ENCODE measurements at regions not wholly inside any gene's neighbourhood (a gene's known extent, or its start where the extent isn't known, plus 50 kb on each side); places are given as distances from the start of the nearest gene placed in this dataset.

DNA sequence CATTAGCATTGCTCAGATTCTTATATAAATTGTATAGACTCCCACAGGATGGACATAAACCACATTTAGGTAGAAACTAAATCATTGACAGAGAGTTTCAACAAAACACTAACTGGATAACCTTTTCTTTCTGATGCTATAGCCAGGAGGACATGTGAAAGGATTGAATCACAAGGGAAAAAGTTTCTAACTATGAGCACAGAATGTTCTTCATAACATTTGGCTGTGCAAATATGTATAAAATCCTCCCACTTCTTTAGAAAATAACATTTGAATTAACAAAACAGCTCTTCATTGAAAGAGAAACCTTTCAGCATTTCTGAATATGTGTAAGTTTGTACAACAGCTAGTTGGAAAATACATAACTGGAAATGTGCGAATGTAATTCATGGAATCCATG is 167.3 kb downstream of the TBX15 start (continued):
- no peak for TF ChIP-seq ZNF503 (CRISPR knock-in tag; IDR thresholded peaks at IDR 0.05)
- TF ChIP-seq ZNF567 (CRISPR knock-in tag; IDR thresholded peaks at IDR 0.05; ENCODE audit: borderline replicate concordance): no peak
- TF ChIP-seq CBX2 (IDR thresholded peaks at IDR 0.05; ENCODE audit: low read depth, low read length): no peak
- no peak for TF ChIP-seq CBX2 (CRISPR knock-in tag; IDR thresholded peaks at IDR 0.05; ENCODE audit: low read depth)
- no peak for TF ChIP-seq CENPX (CRISPR knock-in tag; IDR thresholded peaks at IDR 0.05)
- no peak for TF ChIP-seq BORCS8-MEF2B (CRISPR knock-in tag; IDR thresholded peaks at IDR 0.05)
- no peak for TF ChIP-seq ADNP (CRISPR knock-in tag; IDR thresholded peaks at IDR 0.05)
- TF ChIP-seq SAFB2 (CRISPR knock-in tag; IDR thresholded peaks at IDR 0.05; ENCODE audit: borderline replicate concordance, low read depth): no peak
- TF ChIP-seq, protein P1, sequence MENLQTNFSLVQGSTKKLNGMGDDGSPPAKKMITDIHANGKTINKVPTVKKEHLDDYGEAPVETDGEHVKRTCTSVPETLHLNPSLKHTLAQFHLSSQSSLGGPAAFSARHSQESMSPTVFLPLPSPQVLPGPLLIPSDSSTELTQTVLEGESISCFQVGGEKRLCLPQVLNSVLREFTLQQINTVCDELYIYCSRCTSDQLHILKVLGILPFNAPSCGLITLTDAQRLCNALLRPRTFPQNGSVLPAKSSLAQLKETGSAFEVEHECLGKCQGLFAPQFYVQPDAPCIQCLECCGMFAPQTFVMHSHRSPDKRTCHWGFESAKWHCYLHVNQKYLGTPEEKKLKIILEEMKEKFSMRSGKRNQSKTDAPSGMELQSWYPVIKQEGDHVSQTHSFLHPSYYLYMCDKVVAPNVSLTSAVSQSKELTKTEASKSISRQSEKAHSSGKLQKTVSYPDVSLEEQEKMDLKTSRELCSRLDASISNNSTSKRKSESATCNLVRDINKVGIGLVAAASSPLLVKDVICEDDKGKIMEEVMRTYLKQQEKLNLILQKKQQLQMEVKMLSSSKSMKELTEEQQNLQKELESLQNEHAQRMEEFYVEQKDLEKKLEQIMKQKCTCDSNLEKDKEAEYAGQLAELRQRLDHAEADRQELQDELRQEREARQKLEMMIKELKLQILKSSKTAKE (CRISPR knock-in tag; IDR thresholded peaks at IDR 0.05; ENCODE audit: borderline replicate concordance): no peak
- TF ChIP-seq ZNF543 (CRISPR knock-in tag; IDR thresholded peaks at IDR 0.05): no peak

DNA sequence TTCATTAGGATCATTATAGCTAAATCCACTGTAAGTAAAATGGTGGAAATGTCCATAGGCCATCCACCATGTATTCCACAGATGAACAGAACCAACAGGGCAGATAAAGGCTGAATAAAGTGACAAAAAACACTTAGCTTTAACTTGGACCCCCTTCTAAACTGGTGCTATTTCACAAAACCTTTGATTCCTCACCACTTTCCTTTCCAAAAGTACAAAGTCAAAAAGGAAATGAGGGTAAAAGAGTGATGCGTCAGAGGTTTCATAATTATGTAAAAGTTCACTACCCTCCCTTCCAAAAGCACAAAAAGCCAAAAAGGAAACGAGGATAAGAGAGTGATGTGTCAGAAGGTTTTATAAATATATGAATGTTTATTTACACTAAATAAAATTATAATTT is 172.2 kb downstream of the TBX15 start:
- ATAC-seq (no peak), DNase-seq (ENCODE audit: low spot score) (no peak), FAIRE-seq (no peak)
- BruUV-seq (replicated peaks): no TSS peak
- H3K9ac ChIP-seq (ENCODE audit: insufficient read depth, low read depth, low read length): no peak overlapping the region
- ChIA-PET CTCF (ENCODE audit: low intra/inter-chr PET ratio, low total read pairs) (no interaction called here), POLR2A (no interaction called here)
- H3K27ac ChIP-seq (ENCODE audit: extremely low read length, insufficient read depth, low read length): no peak overlapping the region
- H3K4me1 ChIP-seq (ENCODE audit: insufficient read depth, low read length): no peaks in the 10 kb centered on the region
- no peak overlapping the region for H2AFZ ChIP-seq (ENCODE audit: low read length)
- no peaks in the 10 kb centered on the region for H3K9me3 ChIP-seq (ENCODE audit: low read length)
- H3K27me3 ChIP-seq (ENCODE audit: control insufficient read depth in 1 of 2, insufficient read depth in 2 of 2, low read length in 2 of 2): no peaks in the 10 kb centered on the region
- in situ Hi-C loops (cut with HindIII; ENCODE audit: extremely low pct_ligation_motif_present, low pct_unique_long_range_greater_than_20kb): no loop called here
- no peaks in the 10 kb centered on the region for H3K79me2 ChIP-seq (ENCODE audit: insufficient read depth, low read length)
- intact Hi-C loops (cut with micrococcal nuclease; ENCODE audit: unreplicated experiment): no loop called here
- H4K20me1 ChIP-seq (ENCODE audit: insufficient read depth, low read length): no peaks in the 10 kb centered on the region
- H3K4me3 ChIP-seq (replicated peaks in 1 of 3; ENCODE audit: insufficient read depth in 1 of 3, low read depth in 2 of 3, low read length in 3 of 3): no peak overlapping the region
- WGBS (ENCODE audit: low lambda C conversion rate): 4% methylated on average over 2 of the region's 2 CpGs
- no peaks in the 10 kb centered on the region for H3K36me3 ChIP-seq (replicated peaks in 1 of 2; ENCODE audit: control insufficient read depth in 1 of 2, insufficient read depth in 2 of 2, low read length in 2 of 2)
- no peak overlapping the region for H3K4me2 ChIP-seq (ENCODE audit: low read depth, low read length)
- TF ChIP-seq HNRNPUL1 (IDR thresholded peaks at IDR 0.05; ENCODE audit: low read depth, low read length) (no peak), CREBL2 (CRISPR knock-in tag; IDR thresholded peaks at IDR 0.05; ENCODE audit: borderline replicate concordance) (no peak), HNF4A (CRISPR knock-in tag; IDR thresholded peaks at IDR 0.05) (no peak), ZNF224 (CRISPR knock-in tag; IDR thresholded peaks at IDR 0.05) (no peak), ZNF784 (CRISPR knock-in tag; IDR thresholded peaks at IDR 0.05; ENCODE audit: borderline replicate concordance) (no peak), NR1H2 (CRISPR knock-in tag; IDR thresholded peaks at IDR 0.05; ENCODE audit: borderline replicate concordance, low read depth) (no peak)
